HG03196 (cell line): ENCODE measurements at regions not wholly inside any gene's neighbourhood (a gene's known extent, or its start where the extent isn't known, plus 50 kb on each side); places are given as distances from the start of the nearest gene placed in this dataset.

Experiments used
- ATAC-seq: cut with Tn5 transposase; IDR thresholded peaks from one replicate; pipeline ENCODE4 v1.9.1; 2021; ENCODE audit not compliant: unreplicated experiment

GRCh38 chr3:147843331-147843730, 434.2 kb downstream of the ZIC1 start:
- ATAC-seq, result no peak

GRCh38 chr3:147846293-147846692, 437.1 kb downstream of the ZIC1 start:
- ATAC-seq, result no peak

GRCh38 chr3:147846854-147847478, 437.8 kb downstream of the ZIC1 start:
- no peak for ATAC-seq

GRCh38 chr3:147851062-147851461, 441.9 kb downstream of the ZIC1 start:
- no peak for ATAC-seq

GRCh38 chr3:147854542-147854941, 445.4 kb downstream of the ZIC1 start:
- ATAC-seq, result no peak

- no peak for ATAC-seq
Measured at GRCh38 chr3:147864754-147865354, 455.7 kb downstream of the ZIC1 start.

GRCh38 chr3:147866561-147866960, 457.4 kb downstream of the ZIC1 start:
- no peak for ATAC-seq

- no peak for ATAC-seq
Measured at GRCh38 chr3:147872568-147872967, 463.4 kb downstream of the ZIC1 start.

GRCh38 chr3:147875498-147875897, 466.3 kb downstream of the ZIC1 start:
- no peak for ATAC-seq

GRCh38 chr3:147881933-147882332, 472.8 kb downstream of the ZIC1 start:
- ATAC-seq, result no peak

GRCh38 chr3:147886879-147887278, 477.7 kb downstream of the ZIC1 start:
- no peak for ATAC-seq

- ATAC-seq, result no peak
Measured at GRCh38 chr3:147887797-147888196, 478.6 kb downstream of the ZIC1 start.

- ATAC-seq, result peak; percentile 80
Measured at GRCh38 chr3:147890114-147890513, 480.9 kb downstream of the ZIC1 start.

- no peak for ATAC-seq
Measured at GRCh38 chr3:147895509-147895908, 486.3 kb downstream of the ZIC1 start.

- ATAC-seq, result no peak
Measured at GRCh38 chr3:147900851-147901250, 491.7 kb downstream of the ZIC1 start.

GRCh38 chr3:147903026-147903425, 493.9 kb downstream of the ZIC1 start:
- no peak for ATAC-seq

- no peak for ATAC-seq
Measured at GRCh38 chr3:147904421-147904820, 495.3 kb downstream of the ZIC1 start.

GRCh38 chr3:147906285-147906684, 497.1 kb downstream of the ZIC1 start:
- no peak for ATAC-seq

GRCh38 chr3:147914532-147914931, 505.4 kb downstream of the ZIC1 start:
- no peak for ATAC-seq

GRCh38 chr3:147915057-147915456, 505.9 kb downstream of the ZIC1 start:
- no peak for ATAC-seq

- no peak for ATAC-seq
Measured at GRCh38 chr3:147919496-147919895, 510.3 kb downstream of the ZIC1 start.

GRCh38 chr3:147921051-147921450, 511.9 kb downstream of the ZIC1 start:
- no peak for ATAC-seq

- no peak for ATAC-seq
Measured at GRCh38 chr3:147924755-147925154, 515.6 kb downstream of the ZIC1 start.
